Activated CD4-positive, alpha-beta T cell treated with anti-CD3 and anti-CD28 coated beads, Interleukin-2, amount 50 U/mL, for 1 hour (primary cell): ENCODE measurements at regions not wholly inside any gene's neighbourhood (a gene's known extent, or its start where the extent isn't known, plus 50 kb on each side); places are given as distances from the start of the nearest gene placed in this dataset.
"Not testable (repeated sequence)": the region's sequence is repeated elsewhere in the genome, so short reads cannot be mapped to it uniquely, and the experiment has no call there.

Experiments
- DNase-seq: peaks from one replicate; pipeline ENCODE4 v3.0.0-alpha.2; 2020

- DNase-seq, result no peak
Observed at GRCh38 chr1:166630369-166630768, 208.9 kb upstream of the POGK start.

DNA sequence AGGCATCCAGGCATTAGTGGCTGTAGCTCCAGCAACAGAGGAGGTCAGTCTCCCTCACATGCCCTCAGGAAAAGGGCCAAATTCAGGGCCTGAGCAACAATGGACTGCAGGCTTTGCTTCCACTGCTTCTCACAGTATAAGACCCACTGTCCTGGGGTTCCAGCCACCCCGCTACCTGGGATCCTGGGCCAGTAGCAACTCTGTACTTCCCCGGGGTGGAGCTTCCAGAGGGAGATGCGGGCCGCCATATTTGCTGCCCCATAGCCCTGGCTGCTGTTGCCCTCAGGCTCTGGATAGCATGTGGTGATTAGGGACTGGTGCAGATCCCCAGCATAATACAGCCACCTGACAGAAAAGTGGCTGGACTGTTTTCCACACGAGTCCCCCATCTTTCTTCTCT, 201.1 kb upstream of the POGK start:
- no peak for DNase-seq

DNA sequence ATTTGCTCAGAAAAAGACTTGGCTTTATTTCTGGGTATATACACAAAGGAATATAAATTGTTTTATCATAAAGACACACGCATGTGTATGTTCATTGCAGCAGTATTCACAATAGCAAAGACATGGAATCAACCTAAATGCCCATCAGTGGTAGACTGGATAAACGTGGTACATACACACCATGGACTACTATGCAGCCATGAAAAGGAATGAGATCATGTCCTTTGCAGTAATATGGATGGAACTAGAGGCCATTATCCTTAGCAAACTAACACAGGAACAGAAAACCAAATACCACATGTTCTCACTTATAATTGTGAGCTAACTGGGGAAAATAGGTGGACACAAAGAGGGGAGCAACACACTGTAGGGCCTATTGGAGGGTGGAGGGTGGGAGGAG, 182.0 kb upstream of the POGK start:
- not testable (repeated sequence) for DNase-seq

DNA sequence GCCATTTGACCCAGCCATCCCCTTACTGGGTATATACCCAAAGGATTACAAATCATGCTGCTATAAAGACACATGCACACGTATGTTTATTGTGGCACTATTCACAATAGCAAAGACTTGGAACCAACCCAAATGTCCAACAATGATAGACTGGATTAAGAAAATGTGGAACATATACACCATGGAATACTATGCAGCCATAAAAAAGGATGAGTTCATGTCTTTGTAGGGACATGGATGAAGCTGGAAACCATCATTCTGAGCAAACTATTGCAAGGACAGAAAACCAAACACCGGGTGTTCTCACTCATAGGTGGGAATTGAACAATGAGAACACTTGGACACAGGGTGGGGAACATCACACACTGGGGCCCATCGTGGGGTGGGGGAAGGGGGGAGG, 172.5 kb upstream of the POGK start:
- DNase-seq, result not testable (repeated sequence)

DNA sequence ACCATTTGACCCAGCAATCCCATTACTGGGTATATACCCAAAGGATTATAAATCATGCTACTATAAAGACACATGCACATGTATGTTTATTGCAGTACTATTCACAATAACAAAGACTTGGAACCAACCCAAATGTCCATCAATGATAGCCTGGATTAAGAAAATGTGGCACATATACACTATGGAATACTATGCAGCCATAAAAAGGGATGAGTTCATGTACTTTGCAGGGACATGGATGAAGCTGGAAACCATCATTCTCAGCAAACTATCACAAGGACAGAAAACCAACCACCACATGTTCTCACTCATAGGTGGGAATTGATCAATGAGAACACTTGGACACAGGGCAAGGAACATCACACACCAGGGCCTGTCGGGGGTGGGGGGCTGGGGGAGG, 171.7 kb upstream of the POGK start:
- not testable (repeated sequence) for DNase-seq

- no peak for DNase-seq
Observed at GRCh38 chr1:166671627-166672026, 167.6 kb upstream of the POGK start.

DNA sequence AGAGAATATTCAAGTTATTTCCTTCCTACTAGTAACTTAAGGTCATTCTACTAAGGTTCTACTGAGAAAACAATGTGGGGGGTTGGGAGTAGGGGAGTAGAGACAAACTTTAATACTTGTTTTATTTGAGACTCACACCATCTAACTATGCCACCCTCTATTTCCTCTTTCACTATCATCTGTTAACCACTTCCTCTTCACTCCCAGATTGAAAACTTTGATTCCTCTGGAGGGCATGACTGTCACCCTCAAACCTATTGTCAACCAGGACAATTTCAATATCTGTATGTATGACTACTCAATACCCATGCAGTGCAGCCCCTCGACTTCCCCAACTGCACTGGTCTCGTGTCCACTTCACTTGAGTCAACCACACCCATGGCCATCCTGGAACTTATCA, 165.6 kb upstream of the POGK start:
- no peak for DNase-seq

- DNase-seq, result no peak
Observed at GRCh38 chr1:166675213-166675612, 164.1 kb upstream of the POGK start.

DNA sequence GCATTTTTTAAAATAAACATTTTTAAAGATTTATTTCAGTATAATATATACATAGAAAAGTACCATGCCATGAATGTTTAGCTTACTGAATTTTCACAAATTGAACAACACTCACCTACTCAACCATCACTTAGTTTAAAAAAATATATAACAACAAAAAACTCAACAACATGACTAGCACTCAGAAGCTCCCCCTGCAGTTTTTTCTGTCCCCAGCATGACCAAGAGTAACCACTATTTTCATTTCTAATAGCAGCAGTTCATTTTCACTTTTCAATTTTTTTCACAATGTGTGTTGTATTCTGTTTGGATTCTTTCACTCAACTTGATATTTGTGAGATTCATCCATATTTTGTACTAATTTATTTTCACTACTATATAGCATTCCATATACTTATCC, 162.3 kb upstream of the POGK start:
- no peak for DNase-seq

- no peak for DNase-seq
Observed at GRCh38 chr1:166679369-166679768, 159.9 kb upstream of the POGK start.

- no peak for DNase-seq
Observed at GRCh38 chr1:166682588-166682987, 156.7 kb upstream of the POGK start.

- DNase-seq, result not testable (repeated sequence)
Observed at GRCh38 chr1:166684669-166685068, 154.6 kb upstream of the POGK start.

GRCh38 chr1:166685200-166685599, 154.1 kb upstream of the POGK start:
- DNase-seq, result no peak

- DNase-seq, result not testable (repeated sequence)
Observed at GRCh38 chr1:166685891-166686290, 153.4 kb upstream of the POGK start.

DNA sequence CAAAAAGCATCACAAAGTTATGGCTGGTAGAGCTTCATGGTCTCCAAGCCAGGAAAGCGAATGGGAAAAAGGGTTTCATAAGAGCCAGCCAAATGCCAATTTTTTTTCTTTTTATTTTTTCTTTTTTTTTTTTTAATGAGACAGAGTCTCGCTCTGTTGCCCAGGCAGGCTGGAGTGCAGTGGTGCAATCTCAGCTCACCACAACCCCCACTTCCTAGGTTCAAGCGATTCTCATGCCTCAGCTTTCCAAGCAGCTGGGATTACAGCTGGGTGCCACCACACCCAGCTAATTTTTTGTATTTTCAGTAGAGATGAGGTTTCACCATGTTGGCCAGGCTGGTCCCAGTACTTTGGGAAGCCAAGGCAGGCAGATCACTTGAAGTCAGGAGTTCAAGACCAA, 148.7 kb upstream of the POGK start:
- not testable (repeated sequence) for DNase-seq

DNA sequence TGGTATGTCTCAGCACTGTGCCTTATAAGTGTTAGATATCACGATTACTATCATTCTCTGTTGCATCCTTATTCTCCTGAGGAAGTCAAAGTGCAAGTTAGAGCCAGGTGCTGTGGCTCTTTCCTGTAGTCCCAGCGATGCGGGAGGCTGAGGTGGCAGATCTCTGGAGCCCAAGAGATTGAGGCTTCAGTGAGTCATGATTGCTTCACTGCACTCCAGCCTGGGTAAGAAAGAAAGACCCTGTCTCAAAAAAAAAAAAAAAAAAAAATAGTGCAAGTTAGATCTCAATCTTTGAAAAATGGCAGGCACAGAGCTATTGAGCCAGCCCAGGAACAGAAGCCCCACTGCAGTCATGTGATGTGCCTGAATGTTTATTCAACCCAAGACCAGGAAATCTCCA, 147.8 kb upstream of the POGK start:
- DNase-seq, result no peak

GRCh38 chr1:166692346-166692745, 146.9 kb upstream of the POGK start:
- DNase-seq, result no peak

DNA sequence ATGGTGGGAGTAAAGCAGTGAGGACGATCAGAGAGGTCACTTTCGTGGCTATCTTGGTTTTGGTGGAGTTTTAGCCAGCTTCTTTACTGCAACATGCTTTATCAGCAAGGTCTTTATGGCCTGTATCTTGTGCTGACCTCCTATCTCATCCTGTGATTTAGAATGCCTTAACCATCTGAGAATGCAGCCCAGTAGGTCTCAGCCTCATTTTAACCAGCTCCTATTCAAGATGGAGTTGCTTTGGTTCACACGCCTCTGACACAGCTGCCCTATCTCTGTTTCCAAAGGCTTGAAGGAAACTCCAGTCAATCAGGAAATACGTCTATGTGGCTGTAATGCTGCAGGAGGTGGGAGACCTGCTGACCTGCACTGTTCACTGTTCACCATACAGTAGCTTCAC, 146.1 kb upstream of the POGK start:
- no peak for DNase-seq

DNA sequence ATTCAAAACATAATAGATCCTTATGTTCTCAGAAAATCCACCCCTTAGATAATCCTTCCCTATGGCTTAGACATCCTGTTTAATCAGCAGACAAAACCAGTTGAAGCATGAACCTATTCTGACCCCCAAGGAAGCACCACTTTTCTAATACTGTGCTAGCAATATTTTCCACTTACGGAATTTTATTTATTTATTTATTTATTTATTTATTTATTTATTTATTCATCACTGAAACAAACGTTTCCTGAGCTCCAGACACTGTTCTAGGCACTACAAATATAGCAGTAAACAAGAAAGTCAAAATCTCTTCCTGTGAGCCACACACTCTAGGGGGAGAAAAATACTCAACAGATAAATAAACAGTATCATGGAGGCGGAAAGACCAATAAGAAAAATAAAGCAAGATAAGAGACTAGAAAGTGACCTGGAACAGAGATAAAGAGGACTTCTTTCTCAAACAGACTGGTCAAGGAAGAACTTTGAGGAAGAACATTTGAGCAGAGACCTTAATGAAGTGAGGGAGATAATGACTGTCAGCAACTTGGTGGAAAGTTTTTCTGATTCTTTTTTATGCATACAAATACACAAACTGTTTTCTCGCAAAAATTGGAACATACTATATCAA, 145.5 kb upstream of the POGK start:
- DNase-seq, result no peak

DNA sequence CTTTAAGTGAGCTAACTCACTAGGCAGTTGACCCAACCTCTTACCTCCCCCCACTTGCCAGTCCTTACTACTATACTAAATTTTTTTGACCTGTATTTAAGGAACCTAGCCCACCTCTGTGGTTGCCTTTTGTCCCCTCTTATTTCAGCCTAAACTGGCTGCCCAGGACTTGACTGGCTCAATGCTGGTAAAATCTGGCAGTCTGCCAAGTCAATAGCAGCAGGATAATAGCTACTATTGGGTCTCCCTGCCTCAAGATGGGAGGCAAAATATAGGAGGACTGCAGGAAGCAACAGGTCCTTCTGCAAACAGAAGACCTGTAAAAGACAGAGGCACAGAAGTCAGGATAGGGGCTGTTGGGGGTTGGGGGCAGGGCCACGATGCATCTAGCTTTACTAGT, 144.2 kb upstream of the POGK start:
- DNase-seq, result no peak

DNA sequence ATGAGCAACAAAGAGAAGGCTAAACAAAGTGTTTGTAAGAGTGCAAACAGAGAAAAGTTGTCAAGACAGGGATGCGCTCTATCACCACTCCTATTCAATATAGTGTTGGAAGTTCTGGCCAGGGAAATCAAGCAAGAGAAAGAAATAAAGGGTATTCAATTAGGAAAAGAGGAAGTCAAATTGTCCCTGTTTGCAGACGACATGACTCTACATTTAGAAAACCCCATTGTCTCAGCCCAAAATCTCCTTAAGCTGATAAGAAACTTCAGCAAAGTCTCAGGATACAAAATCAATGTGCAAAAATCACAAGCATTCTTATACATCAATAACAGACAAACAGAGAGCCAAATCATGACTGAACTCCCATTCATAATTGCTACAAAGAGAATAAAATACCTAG, 143.4 kb upstream of the POGK start:
- not testable (repeated sequence) for DNase-seq

GRCh38 chr1:166698771-166699170, 140.5 kb upstream of the POGK start:
- DNase-seq, result no peak

GRCh38 chr1:166699613-166700012, 139.7 kb upstream of the POGK start:
- DNase-seq, result no peak

DNA sequence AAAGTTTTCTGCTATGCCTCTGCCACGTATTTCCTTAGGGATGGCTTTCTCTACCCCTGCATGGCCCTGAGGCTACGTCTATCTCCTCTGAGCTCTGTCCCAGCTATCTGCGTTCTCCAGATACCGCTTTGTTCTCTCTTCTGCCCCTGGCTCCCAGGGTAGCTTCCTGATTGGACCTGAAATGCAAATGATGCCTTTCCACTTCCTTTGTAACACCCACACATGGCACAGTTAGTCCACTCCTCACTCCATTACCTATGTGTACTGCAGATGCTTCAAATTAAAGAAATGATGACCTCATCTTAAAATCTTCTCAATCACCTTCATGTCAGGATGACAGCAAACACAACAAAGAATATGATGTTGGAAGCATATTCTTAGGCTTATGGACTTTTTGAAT, 138.6 kb upstream of the POGK start:
- no peak for DNase-seq

DNA sequence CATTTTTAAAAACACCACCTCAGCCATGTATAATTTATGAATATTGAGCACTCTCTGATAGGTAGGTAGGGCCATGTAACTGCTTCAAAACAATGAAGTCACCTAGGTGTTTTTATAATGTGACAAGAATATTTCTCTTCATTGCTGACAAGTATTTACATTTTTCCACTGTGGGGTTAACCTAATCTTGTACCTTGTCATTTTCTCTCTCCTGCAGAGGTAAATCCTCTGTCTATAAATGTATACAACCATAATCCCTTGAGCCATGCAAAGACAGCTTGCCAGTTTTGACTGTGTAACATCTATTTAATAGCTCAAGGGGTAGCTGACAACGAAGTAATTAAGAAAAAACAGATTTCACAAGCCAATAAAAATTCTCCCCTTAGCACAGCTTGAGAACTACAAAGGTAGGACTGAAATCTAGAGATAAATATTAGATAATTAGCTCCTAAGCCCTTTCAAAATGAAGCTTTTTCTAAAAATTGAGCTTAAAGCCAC, 137.6 kb upstream of the POGK start:
- no peak for DNase-seq

DNA sequence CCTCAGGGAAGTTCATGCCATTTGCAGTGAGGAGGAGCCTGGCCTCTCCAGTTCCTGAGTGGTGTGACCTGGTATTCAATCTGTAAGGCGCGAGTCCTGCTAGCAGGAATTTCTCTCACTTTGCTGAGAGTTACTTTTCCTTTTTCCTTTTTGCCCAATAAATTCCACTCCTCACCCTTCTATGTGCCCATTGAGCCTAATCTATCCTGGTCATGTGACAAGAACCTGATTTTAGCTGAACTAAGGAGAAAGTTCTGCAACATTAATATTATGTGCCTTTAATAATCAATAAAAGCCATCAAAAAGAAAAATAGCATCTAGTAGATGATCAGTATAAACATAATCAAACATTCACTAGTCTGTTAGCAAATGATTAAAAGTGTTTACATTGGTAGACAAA, 136.1 kb upstream of the POGK start:
- DNase-seq, result no peak
